IPS-18a (cell line): ENCODE measurements at regions not wholly inside any gene's neighbourhood (a gene's known extent, or its start where the extent isn't known, plus 50 kb on each side); places are given as distances from the start of the nearest gene placed in this dataset.
"Not testable (repeated sequence)": the region's sequence is repeated elsewhere in the genome, so short reads cannot be mapped to it uniquely, and the experiment has no call there.

Experiments
- H3K27ac ChIP-seq: one replicate; pipeline ENCODE4 v1.5.1; 2013; ENCODE audit warnings: low read length
- H3K27me3 ChIP-seq: one replicate; pipeline ENCODE4 v1.6.1; 2013; ENCODE audit warnings: mild to moderate bottlenecking, low read length; ENCODE audit not compliant: control insufficient read depth, insufficient read depth
- H3K36me3 ChIP-seq: one replicate; pipeline ENCODE4 v1.6.1; 2013; ENCODE audit warnings: low read depth, low read length; ENCODE audit not compliant: control insufficient read depth
- H3K4me1 ChIP-seq: one replicate; pipeline ENCODE4 v1.6.1; 2013; ENCODE audit warnings: low read depth, low read length; ENCODE audit not compliant: control insufficient read depth
- H3K4me3 ChIP-seq: one replicate; pipeline ENCODE4 v1.5.1; 2013; ENCODE audit warnings: low read length
- H3K9ac ChIP-seq: one replicate; pipeline ENCODE4 v1.6.1; 2013; ENCODE audit warnings: mild to moderate bottlenecking, low read length, moderate library complexity
- H3K9me3 ChIP-seq: one replicate; pipeline ENCODE4 v1.6.1; 2013; ENCODE audit warnings: low read depth, low read length; ENCODE audit not compliant: control insufficient read depth

DNA sequence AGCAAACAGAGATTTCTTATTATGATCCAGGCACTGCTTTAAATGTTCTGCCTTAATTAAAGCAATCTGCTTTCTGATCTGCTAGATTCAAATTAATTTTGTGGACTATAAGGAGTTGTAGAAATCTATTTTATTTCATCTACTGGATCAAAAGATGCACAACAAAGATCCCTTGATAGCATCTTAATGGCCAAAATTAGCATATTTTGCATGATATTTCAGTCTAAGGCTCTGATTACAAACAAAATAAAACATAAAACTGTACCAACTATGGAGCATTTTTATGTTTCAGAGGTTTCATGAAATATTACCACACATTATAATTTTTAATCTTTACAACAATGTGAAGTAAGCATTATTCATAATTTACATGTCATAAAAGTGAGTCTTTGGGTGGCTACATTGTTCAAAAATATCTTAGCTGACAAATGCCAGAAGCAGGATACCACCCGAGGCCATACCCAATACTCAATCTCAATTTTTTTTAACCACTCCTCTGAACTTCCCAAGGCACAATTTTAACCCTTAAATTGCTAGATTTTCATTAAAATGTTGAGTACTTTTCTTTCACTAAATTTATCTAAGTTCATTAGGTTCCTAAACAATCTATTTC lies 929.5 kb downstream of the KCNA4 start:
- H3K4me1 ChIP-seq = no peaks in the 10 kb centered on the region
- no peaks in the 10 kb centered on the region for H3K36me3 ChIP-seq
- H3K9me3 ChIP-seq = no peaks in the 10 kb centered on the region
- H3K27me3 ChIP-seq = no peaks in the 10 kb centered on the region
- no peak overlapping the region for H3K4me3 ChIP-seq
- no peak overlapping the region for H3K9ac ChIP-seq
- no peak overlapping the region for H3K27ac ChIP-seq

DNA sequence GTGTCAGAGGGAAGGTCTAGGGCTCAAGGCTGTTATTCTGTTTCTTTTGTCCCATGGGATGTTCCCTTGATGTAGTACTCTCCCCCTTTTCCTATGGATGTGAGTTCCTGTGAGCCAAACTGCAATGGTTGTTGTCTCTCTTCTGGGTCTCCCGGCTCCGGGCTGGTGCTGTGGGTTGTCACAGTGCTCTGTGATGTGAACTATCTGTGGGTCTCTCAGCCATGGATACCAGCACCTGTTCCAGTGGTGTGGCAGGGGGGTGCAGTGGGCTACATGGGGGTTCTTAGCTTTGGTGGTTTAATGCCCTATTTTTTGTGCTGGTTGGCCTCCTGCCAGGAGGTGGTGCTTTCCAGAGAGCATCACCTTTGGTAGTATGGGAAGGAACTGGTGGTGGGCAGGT lies 941.1 kb downstream of the KCNA4 start:
- H3K9me3 ChIP-seq = peaks cover 2% of the 10 kb centered on the region
- H3K36me3 ChIP-seq = no peaks in the 10 kb centered on the region
- H3K4me3 ChIP-seq = no peak overlapping the region
- H3K27ac ChIP-seq = no peak overlapping the region
- no peaks in the 10 kb centered on the region for H3K4me1 ChIP-seq
- H3K9ac ChIP-seq = no peak overlapping the region
- H3K27me3 ChIP-seq = no peaks in the 10 kb centered on the region

DNA sequence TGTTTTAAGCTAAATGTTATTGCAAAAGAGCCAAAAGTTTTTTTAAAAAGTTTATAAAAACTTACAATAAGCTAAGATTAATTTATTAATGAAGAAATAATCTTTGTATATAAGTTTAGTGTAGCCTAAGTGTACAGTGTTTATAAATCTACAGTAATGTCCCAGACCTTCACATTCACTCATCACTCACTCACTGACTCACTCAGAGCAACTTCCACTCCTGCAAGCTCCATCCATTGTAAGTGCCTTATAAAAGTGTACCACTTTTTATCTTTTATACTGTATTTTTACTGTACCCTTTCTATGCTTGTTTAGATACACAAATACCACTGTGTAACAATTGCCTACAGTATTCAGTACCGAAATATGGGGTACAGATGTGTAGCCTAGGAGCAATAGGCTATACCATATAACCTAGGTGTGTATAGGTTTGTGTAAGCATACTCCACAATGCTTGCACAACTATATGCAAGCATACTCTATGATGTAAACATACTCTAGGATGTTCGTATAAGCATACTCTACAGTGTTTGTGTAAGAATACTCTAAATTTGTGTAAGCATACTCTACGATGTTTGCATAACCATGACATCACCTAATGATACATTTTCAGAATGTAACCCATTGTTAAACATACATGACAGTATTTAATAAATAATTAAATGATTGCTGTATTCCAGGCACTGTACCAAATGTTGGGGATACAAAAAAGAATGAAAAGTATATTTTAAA lies 953.0 kb downstream of the KCNA4 start:
- no peaks in the 10 kb centered on the region for H3K36me3 ChIP-seq
- no peaks in the 10 kb centered on the region for H3K9me3 ChIP-seq
- no peak overlapping the region for H3K4me3 ChIP-seq
- no peaks in the 10 kb centered on the region for H3K4me1 ChIP-seq
- H3K9ac ChIP-seq = no peak overlapping the region
- no peaks in the 10 kb centered on the region for H3K27me3 ChIP-seq
- H3K27ac ChIP-seq = no peak overlapping the region

DNA sequence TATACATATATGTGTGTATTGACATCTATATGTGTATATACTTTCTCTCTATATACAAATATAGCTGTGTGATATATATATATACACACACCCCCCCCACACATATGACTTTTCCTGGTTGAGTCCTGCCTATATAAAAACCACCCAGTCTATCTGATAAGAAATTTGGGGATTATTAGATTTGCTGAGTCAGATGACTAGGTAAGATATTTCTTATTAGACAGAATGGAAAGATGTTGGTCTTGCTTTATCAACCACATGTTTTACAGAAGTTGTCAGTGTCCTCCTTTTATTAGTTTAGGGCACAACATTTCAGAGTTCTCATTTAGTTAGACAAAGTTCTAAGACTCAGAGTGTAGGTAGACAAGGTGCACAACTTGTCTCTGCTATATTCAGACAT lies 953.3 kb downstream of the METTL15 start:
- Histone ChIP-seq H3K27me3 (no peaks in the 10 kb centered on the region), H3K4me3 (no peak overlapping the region), H3K9me3 (no peaks in the 10 kb centered on the region), H3K27ac (no peak overlapping the region), H3K36me3 (no peaks in the 10 kb centered on the region), H3K9ac (no peak overlapping the region), H3K4me1 (no peaks in the 10 kb centered on the region)

DNA sequence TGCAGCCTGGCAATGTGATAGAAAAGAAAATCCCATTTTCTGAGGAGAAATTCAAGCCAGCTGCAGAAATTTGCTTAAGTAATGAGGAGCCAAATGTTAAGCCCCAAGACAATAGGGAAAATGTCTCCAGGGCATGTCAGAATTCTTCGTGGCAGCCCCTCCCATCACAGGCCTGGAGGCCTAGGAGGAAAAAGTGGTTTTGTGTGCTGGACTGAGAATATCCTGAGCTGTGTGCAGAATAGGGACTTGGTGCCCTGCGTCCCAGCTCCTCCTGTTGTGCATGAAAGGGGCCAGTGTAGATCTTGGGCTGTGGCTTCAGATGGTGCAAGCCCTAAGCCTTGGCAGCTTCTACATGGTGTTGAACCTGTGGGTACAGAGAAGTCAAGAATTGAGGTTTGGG lies 948.3 kb downstream of the METTL15 start:
- not testable (repeated sequence) for H3K27me3 ChIP-seq, H3K9ac ChIP-seq, H3K27ac ChIP-seq, H3K36me3 ChIP-seq, H3K9me3 ChIP-seq, H3K4me1 ChIP-seq, H3K4me3 ChIP-seq

DNA sequence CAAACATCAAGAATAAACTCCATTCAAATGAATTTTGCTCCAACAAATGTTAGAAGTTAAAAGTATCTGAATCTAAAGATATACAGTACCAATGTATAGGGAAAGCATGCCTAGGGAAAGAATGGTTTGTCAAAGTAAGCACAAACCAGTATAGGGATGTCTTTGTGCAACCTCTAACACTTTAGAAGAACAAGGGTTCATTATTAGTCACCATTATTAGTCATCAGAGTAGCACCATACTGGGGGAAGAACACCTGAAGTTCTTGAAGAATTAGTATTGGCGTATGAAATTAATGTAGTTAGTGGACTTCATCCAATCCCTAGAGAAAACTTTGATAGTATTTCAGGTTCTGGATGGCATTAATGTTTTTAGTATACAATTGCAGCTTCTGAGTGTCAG lies 943.7 kb downstream of the METTL15 start:
- H3K4me1 ChIP-seq = no peaks in the 10 kb centered on the region
- H3K36me3 ChIP-seq = no peaks in the 10 kb centered on the region
- no peak overlapping the region for H3K4me3 ChIP-seq
- H3K27me3 ChIP-seq = no peaks in the 10 kb centered on the region
- H3K9me3 ChIP-seq = no peaks in the 10 kb centered on the region
- no peak overlapping the region for H3K9ac ChIP-seq
- no peak overlapping the region for H3K27ac ChIP-seq

DNA sequence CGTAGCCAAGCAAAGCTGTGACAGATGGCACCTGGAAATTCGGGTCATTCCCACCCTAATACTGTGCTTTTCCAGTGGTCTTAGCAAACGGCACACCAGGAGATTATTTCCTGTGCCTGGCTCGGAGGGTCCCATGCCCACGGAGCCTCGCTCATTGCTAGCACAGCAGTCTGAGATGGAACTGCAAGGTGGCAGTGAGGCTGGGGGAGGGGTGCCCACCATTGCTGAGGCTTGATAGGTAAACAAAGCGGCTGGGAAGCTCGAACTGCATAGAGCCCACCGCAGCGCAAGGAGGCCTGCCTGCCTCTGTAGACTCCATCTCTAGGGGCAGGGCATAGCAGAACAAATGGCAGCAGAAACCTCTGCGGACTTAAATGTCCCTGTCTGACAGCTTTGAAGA lies 942.8 kb downstream of the METTL15 start:
- H3K36me3 ChIP-seq, H3K4me3 ChIP-seq, H3K9me3 ChIP-seq, H3K4me1 ChIP-seq, H3K27ac ChIP-seq, H3K27me3 ChIP-seq, H3K9ac ChIP-seq: not testable (repeated sequence)

DNA sequence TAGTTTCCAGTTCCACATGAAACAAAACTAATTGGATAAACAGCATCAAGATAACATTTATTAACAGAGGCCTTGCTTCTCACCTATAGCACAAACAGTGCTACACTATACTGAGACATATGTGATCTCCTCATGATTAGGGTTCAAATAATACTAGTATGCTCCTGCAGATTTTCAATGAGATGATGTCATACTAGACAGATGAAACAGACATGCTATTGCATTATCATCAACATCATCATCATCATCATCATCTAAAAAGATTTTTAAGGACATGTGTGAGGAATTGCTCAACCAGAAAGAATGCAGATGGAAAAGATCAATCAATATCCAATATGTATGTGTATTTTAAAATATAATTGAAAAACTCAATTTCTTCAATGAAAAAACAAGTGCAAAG lies 932.3 kb downstream of the METTL15 start:
- no peak overlapping the region for H3K4me3 ChIP-seq
- H3K36me3 ChIP-seq = no peaks in the 10 kb centered on the region
- no peaks in the 10 kb centered on the region for H3K4me1 ChIP-seq
- no peak overlapping the region for H3K9ac ChIP-seq
- no peaks in the 10 kb centered on the region for H3K27me3 ChIP-seq
- H3K9me3 ChIP-seq = no peaks in the 10 kb centered on the region
- no peak overlapping the region for H3K27ac ChIP-seq

DNA sequence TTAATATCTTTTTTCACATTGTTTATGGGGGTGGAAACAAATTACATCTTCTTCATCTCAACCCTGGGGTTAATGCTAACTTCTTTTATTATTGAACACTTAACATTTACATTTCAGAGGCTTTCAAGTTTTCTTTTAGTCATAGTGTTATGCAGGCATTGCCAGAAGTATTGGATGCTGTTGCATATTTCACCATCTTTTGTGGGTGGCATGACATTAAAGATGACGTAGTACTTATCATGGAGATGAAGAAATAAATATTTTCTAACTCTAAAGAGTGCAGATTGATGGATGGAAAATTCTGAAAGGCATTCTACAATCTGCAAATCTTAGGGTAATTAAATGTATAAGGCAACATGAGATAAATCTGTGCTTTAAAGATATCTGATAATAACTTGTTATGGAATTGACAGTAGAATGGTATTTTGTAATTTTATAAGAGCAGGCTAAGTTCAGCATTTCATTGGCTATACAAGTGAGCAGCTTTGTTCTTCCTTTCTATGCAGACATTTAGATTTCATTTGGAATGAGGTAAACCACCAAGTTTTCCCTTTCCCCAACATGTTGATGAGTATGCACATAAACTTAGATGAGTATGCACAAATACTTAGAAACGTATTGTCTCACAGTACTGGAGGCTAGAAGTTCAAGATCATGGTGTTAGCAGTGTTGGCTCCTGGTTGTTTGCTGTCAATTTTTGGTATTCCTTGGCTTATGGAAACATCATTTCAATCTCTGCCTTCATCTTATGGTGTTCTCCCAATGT lies 924.4 kb downstream of the METTL15 start:
- H3K4me3 ChIP-seq = no peak overlapping the region
- H3K27me3 ChIP-seq = no peaks in the 10 kb centered on the region
- no peaks in the 10 kb centered on the region for H3K36me3 ChIP-seq
- H3K9ac ChIP-seq = no peak overlapping the region
- peaks cover 12% of the 10 kb centered on the region for H3K9me3 ChIP-seq
- no peak overlapping the region for H3K27ac ChIP-seq
- H3K4me1 ChIP-seq = no peaks in the 10 kb centered on the region

DNA sequence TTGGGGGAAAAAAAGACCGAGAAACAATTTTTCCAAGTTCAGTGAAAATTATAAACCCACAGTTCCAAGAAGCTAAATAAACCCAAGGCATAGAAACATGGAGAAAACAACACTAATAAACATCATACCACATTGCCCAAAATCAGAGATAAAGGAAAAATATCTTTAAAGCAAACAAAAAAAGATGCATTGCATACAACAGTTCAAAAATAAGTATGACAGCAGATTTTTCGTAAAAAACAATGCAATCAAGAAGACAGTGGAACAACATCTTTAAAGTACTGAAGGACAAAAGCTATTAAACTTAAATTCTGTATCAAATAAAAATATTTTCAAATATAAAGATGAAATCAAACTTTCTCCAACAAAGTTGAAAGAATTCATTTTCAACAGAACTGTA lies 921.3 kb downstream of the METTL15 start:
- Histone ChIP-seq H3K36me3 (no peaks in the 10 kb centered on the region), H3K4me3 (no peak overlapping the region), H3K4me1 (no peaks in the 10 kb centered on the region), H3K9me3 (peaks cover 12% of the 10 kb centered on the region), H3K9ac (no peak overlapping the region), H3K27ac (no peak overlapping the region), H3K27me3 (no peaks in the 10 kb centered on the region)

DNA sequence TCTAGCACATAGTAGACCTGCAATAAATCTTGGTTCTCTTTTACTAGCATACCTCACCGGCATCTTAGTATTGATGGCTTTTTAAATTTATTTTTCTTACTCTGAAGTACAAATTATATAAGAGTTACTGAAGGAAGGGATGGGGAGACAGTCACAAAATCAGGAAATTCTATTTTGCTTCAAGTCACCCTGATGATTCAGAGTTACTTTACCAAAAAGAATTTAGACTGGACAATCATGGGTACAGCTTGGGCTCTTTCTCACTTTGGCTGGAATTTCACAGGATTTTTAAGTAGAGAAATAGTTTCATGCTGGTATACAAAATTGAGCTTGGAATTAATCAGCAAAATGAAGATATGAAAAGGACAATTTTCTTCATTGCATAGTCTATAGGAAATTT lies 919.2 kb downstream of the METTL15 start:
- Histone ChIP-seq H3K4me1 (no peaks in the 10 kb centered on the region), H3K4me3 (no peak overlapping the region), H3K27ac (no peak overlapping the region), H3K27me3 (no peaks in the 10 kb centered on the region), H3K36me3 (no peaks in the 10 kb centered on the region), H3K9ac (no peak overlapping the region), H3K9me3 (peaks cover 12% of the 10 kb centered on the region)

DNA sequence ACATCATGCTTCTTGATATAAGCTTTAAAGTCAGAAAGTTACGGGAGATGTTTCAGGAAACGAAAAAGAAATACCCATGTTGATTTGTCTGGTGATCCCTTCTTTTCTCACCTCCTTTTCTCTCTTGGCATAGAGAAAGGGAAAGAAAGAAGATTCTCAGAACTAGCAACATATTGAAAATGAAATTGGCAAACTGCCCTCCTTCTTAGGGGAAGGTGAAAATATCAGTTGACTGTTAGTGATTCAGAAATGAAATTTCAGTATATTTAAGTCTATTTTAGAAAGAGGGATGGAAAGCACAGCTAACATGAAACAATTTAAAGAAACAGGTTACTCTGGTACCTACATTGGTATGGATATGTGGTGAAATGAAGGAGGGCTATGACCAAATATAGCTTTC lies 918.1 kb downstream of the METTL15 start:
- Histone ChIP-seq H3K4me1 (no peaks in the 10 kb centered on the region), H3K9ac (no peak overlapping the region)

More for the DNA sequence above, 918.1 kb downstream of the METTL15 start:
- Histone ChIP-seq H3K27ac (no peak overlapping the region), H3K36me3 (no peaks in the 10 kb centered on the region), H3K27me3 (no peaks in the 10 kb centered on the region), H3K4me3 (no peak overlapping the region), H3K9me3 (peaks cover 12% of the 10 kb centered on the region)
